ENCODE measurements at regions not wholly inside any gene's neighbourhood (a gene's known extent, or its start where the extent isn't known, plus 50 kb on each side); places are given as distances from the start of the nearest gene placed in this dataset.

GRCh38 chr9:8101607-8102006 lies 302.0 kb upstream of the DMAC1 start:
- TF ChIP-seq CTCF (IDR thresholded peaks at IDR 0.05; ENCODE audit: control extremely low read depth in 1 of 3, insufficient read depth in 1 of 3, low read depth in 1 of 3, low read length in 3 of 3) = no peak
- TF ChIP-seq POLR2AphosphoS5 (IDR thresholded peaks at IDR 0.05; ENCODE audit: low read depth, low read length) = no peak
- no peak for TF ChIP-seq FOSL1 (IDR thresholded peaks at IDR 0.05; ENCODE audit: insufficient read depth, low read depth, low read length)
- no peak for TF ChIP-seq EGR1 (IDR thresholded peaks at IDR 0.05; ENCODE audit: borderline replicate concordance, low read depth, low read length)
- no peak for TF ChIP-seq NANOG (IDR thresholded peaks at IDR 0.05; ENCODE audit: insufficient read depth, low read depth, low read length, poor library complexity, severe bottlenecking)
- no peak for TF ChIP-seq POLR2A (IDR thresholded peaks at IDR 0.05; ENCODE audit: control extremely low read depth in 1 of 2, low read depth in 2 of 2, low read length in 2 of 2)
- TF ChIP-seq USF2 (IDR thresholded peaks at IDR 0.05; ENCODE audit: low read length) = no peak
- TF ChIP-seq CBX5 (IDR thresholded peaks at IDR 0.05; ENCODE audit: low read depth, low read length) = no peak
- TF ChIP-seq MAFK (IDR thresholded peaks at IDR 0.05; ENCODE audit: low read depth, low read length) = no peak
- no peak for TF ChIP-seq MAX (IDR thresholded peaks at IDR 0.05)
- no peak for TF ChIP-seq GABPA (IDR thresholded peaks at IDR 0.05; ENCODE audit: borderline replicate concordance, insufficient read depth, low read length)
